ENCODE measurements at regions not wholly inside any gene's neighbourhood (a gene's known extent, or its start where the extent isn't known, plus 50 kb on each side); places are given as distances from the start of the nearest gene placed in this dataset.

DNA sequence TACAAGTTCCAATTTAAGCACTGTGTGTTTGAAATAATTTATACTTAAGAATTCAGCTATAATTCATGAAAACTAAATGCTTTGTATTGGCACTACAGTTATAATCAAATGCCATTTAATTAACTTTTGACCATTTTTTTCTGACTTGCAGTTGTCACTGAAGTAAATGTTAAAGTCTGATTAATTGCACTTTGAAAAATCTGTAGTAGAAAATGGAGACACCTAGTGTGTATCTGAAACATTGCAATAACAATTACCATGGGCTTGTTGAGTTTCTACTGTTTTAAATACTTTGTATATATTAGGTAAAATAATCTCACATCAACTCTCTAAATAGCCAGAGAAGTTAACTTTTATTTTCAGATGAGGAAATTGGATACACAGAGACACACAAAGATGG, 458.6 kb upstream of the FSIP2 start:
- TF ChIP-seq GATAD2B (IDR thresholded peaks at IDR 0.05; ENCODE audit: borderline replicate concordance) (no peak), ZNF785 (CRISPR knock-in tag; IDR thresholded peaks at IDR 0.05) (no peak)
